IMR-90 (cell line): ENCODE measurements at regions not wholly inside any gene's neighbourhood (a gene's known extent, or its start where the extent isn't known, plus 50 kb on each side); places are given as distances from the start of the nearest gene placed in this dataset.

ENCODE experiments used
- CEBPB ChIP-seq: IDR thresholded peaks from 2 replicates; pipeline ENCODE4 v1.6.1; 2012; ENCODE audit warnings: low read depth, low read length, improper control_type of control experiment
- CTCF ChIP-seq: conservative IDR thresholded peaks from 2 replicates; pipeline ENCODE4 v1.5.1; 2012; ENCODE audit warnings: mild to moderate bottlenecking, low read depth, low read length, improper control_type of control experiment
- MAFK ChIP-seq: IDR thresholded peaks from 2 replicates; pipeline ENCODE4 v1.6.1; 2012; ENCODE audit warnings: low read depth, low read length, improper control_type of control experiment
- MXI1 ChIP-seq: IDR thresholded peaks from 2 replicates; pipeline ENCODE4 v1.6.1; 2012; ENCODE audit warnings: low read depth, mild to moderate bottlenecking, low read length, moderate library complexity, borderline replicate concordance
- POLR2A ChIP-seq: IDR thresholded peaks from 2 replicates; pipeline ENCODE4 v1.6.1; 2012; ENCODE audit warnings: mild to moderate bottlenecking, low read depth, low read length
- RAD21 ChIP-seq: IDR thresholded peaks from 2 replicates; pipeline ENCODE4 v1.6.1; 2012; ENCODE audit warnings: low read length, improper control_type of control experiment
- RCOR1 ChIP-seq: IDR thresholded peaks from 2 replicates; pipeline ENCODE4 v1.6.1; 2012; ENCODE audit warnings: mild to moderate bottlenecking, low read length, improper control_type of control experiment; ENCODE audit not compliant: insufficient replicate concordance
- USF2 ChIP-seq: fragments of 150-350 bp; IDR thresholded peaks from 2 replicates; pipeline ENCODE4 v1.6.1; 2017; ENCODE audit warnings: mild to moderate bottlenecking, antibody characterized with exemption, low read length, low read depth

GRCh38 chr10:43962346-43963191 lies 313.9 kb upstream of the ZNF32 start:
- TF ChIP-seq POLR2A, result no peak
- no peak for TF ChIP-seq CTCF
- no peak for TF ChIP-seq MXI1
- no peak for TF ChIP-seq USF2
- TF ChIP-seq RAD21, result no peak
- no peak for TF ChIP-seq RCOR1
- TF ChIP-seq CEBPB, result no peak
- TF ChIP-seq MAFK, result no peak
